ENCODE measurements at regions not wholly inside any gene's neighbourhood (a gene's known extent, or its start where the extent isn't known, plus 50 kb on each side); places are given as distances from the start of the nearest gene placed in this dataset.

DNA sequence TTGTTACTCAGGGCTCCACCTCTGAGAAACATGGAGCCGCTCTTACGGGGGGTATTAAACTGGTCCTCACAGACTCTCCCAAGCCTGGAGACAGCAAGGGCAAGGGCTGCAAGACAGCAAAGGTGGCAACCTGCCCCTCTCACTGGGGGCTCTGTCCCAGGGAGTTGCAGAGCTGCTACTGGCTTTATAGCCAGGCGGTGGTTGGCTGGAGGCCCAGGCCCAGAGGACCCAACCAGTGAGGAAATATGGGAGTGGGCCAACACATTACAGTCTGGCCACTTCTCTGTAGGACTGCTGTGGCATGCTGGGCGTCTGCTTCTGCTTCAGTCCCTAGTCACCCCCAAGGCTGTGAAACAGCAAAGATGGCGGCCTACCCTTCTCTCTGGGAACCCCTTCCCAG is 597.2 kb downstream of the LRRC70 start:
- no peak for DNase-seq (ENCODE audit: low spot score in 2 of 2, unreplicated experiment in 2 of 2)
- Mint-ChIP-seq H3K36me3 (no peaks in the 10 kb centered on the region), H3K27ac (no peak overlapping the region), H3K4me3 (no peak overlapping the region), H3K9me3 (no peaks in the 10 kb centered on the region), H3K27me3 (ENCODE audit: low read depth) (no peaks in the 10 kb centered on the region), H3K4me1 (peaks cover 3% of the 10 kb centered on the region)
- TF ChIP-seq, protein P1, sequence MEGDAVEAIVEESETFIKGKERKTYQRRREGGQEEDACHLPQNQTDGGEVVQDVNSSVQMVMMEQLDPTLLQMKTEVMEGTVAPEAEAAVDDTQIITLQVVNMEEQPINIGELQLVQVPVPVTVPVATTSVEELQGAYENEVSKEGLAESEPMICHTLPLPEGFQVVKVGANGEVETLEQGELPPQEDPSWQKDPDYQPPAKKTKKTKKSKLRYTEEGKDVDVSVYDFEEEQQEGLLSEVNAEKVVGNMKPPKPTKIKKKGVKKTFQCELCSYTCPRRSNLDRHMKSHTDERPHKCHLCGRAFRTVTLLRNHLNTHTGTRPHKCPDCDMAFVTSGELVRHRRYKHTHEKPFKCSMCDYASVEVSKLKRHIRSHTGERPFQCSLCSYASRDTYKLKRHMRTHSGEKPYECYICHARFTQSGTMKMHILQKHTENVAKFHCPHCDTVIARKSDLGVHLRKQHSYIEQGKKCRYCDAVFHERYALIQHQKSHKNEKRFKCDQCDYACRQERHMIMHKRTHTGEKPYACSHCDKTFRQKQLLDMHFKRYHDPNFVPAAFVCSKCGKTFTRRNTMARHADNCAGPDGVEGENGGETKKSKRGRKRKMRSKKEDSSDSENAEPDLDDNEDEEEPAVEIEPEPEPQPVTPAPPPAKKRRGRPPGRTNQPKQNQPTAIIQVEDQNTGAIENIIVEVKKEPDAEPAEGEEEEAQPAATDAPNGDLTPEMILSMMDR (IDR thresholded peaks at IDR 0.05; ENCODE audit: unreplicated experiment), result no peak

GRCh38 chr5:63170486-63170885 is 591.9 kb downstream of the LRRC70 start:
- Mint-ChIP-seq H3K4me3 (no peak overlapping the region), H3K27ac (no peak overlapping the region), H3K36me3 (no peaks in the 10 kb centered on the region), H3K27me3 (ENCODE audit: low read depth) (no peaks in the 10 kb centered on the region), H3K9me3 (peaks cover 5% of the 10 kb centered on the region), H3K4me1 (no peaks in the 10 kb centered on the region)
- DNase-seq (ENCODE audit: low spot score in 2 of 2, unreplicated experiment in 2 of 2), result no peak
- TF ChIP-seq, protein P1 (IDR thresholded peaks at IDR 0.05; ENCODE audit: unreplicated experiment), result no peak

DNA sequence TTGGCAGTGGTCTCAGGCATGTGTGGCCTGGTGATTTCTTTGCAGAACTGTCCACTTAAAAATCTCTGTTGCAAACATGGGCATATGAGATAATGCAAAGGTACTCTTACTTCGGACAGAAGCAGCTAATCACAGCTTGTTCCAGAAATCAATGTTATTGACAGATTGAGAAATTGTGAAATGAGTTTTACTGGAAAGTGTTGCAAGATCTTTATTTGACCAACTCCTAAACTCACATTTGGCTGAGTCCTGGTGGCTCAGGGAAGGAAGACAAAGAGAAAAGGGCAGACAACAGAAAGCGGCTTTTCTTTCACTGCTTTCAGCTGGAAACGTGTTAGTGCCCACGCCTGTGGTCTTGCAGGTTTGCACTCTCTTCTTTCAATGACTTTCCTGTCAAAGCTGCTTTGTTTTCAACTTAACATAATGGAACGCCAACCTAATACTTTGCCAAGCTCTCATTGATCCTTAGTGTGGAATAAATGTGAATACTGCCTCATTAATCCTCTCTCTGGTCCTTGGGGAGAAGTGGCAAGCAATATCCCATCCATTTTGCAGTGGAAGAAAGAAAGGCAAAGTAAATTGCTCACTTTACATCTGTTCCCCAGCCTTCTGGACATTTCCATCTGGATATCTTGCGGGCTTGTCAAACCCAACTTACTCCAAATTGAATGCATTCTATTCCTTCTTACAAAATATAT is 586.4 kb downstream of the LRRC70 start:
- TF ChIP-seq, protein P1 (IDR thresholded peaks at IDR 0.05; ENCODE audit: unreplicated experiment), result no peak
- no peak overlapping the region for H3K4me3 Mint-ChIP-seq
- H3K9me3 Mint-ChIP-seq, result peaks cover 5% of the 10 kb centered on the region
- H3K27me3 Mint-ChIP-seq (ENCODE audit: low read depth), result no peaks in the 10 kb centered on the region
- no peaks in the 10 kb centered on the region for H3K4me1 Mint-ChIP-seq
- H3K27ac Mint-ChIP-seq, result no peak overlapping the region
- DNase-seq (ENCODE audit: low spot score in 2 of 2, unreplicated experiment in 2 of 2), result no peak
- no peaks in the 10 kb centered on the region for H3K36me3 Mint-ChIP-seq

DNA sequence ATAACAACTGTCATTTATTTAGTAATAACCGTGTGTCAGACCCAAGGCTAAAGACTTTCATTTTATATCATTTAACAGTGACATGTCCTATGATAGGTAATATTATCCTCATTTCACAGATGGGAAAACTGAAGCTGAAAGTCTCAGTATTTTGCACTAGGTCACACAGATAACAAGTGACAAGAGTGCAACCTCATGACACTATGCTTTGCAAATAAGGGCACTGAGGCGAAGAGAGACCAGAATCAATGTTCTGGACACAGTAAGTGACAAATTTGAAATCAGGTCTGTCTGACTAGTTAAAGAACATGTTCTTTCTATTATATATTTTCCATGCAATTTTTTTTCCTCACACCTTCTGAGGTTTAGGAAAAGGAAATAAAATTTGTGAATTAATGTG is 585.7 kb downstream of the LRRC70 start:
- Mint-ChIP-seq H3K4me1 (no peaks in the 10 kb centered on the region), H3K36me3 (no peaks in the 10 kb centered on the region), H3K27ac (no peak overlapping the region), H3K4me3 (no peak overlapping the region), H3K9me3 (peaks cover 5% of the 10 kb centered on the region), H3K27me3 (ENCODE audit: low read depth) (no peaks in the 10 kb centered on the region)
- TF ChIP-seq, protein P1 (IDR thresholded peaks at IDR 0.05; ENCODE audit: unreplicated experiment), result no peak
- no peak for DNase-seq (ENCODE audit: low spot score in 2 of 2, unreplicated experiment in 2 of 2)

- TF ChIP-seq, protein P1 (IDR thresholded peaks at IDR 0.05; ENCODE audit: unreplicated experiment), result no peak
- H3K9me3 Mint-ChIP-seq, result no peaks in the 10 kb centered on the region
- DNase-seq (ENCODE audit: low spot score in 2 of 2, unreplicated experiment in 2 of 2), result no peak
- H3K27me3 Mint-ChIP-seq (ENCODE audit: low read depth), result no peaks in the 10 kb centered on the region
- H3K27ac Mint-ChIP-seq, result no peak overlapping the region
- H3K4me3 Mint-ChIP-seq, result no peak overlapping the region
- peaks cover 10% of the 10 kb centered on the region for H3K4me1 Mint-ChIP-seq
- H3K36me3 Mint-ChIP-seq, result no peaks in the 10 kb centered on the region
Observed at GRCh38 chr5:63155310-63155631, 576.7 kb downstream of the LRRC70 start.
